ENCODE measurements at regions not wholly inside any gene's neighbourhood (a gene's known extent, or its start where the extent isn't known, plus 50 kb on each side); places are given as distances from the start of the nearest gene placed in this dataset.

- DNase-seq = no peak
These were observed 1174.7 kb upstream of the MAP3K7 start for GRCh38 chr6:91761621-91762020.

- DNase-seq = no peak
These were observed 1167.8 kb upstream of the MAP3K7 start for GRCh38 chr6:91754691-91755090.

GRCh38 chr6:91751526-91751925 is 1164.7 kb upstream of the MAP3K7 start:
- no peak for DNase-seq

GRCh38 chr6:91744566-91744965 is 1157.7 kb upstream of the MAP3K7 start:
- no peak for DNase-seq

- DNase-seq = no peak
These were observed 1156.9 kb upstream of the MAP3K7 start for GRCh38 chr6:91743756-91744155.

- DNase-seq = no peak
These were observed 1145.1 kb upstream of the MAP3K7 start for GRCh38 chr6:91731939-91732338.

GRCh38 chr6:91730710-91731109 is 1143.8 kb upstream of the MAP3K7 start:
- no peak for DNase-seq

GRCh38 chr6:91720324-91720723 is 1133.5 kb upstream of the MAP3K7 start:
- DNase-seq = no peak

- DNase-seq = no peak
These were observed 1132.5 kb upstream of the MAP3K7 start for GRCh38 chr6:91719414-91719813.

- DNase-seq = no peak
These were observed 1131.3 kb upstream of the MAP3K7 start for GRCh38 chr6:91718198-91718597.

GRCh38 chr6:91717094-91717493 is 1130.2 kb upstream of the MAP3K7 start:
- DNase-seq = no peak

- no peak for DNase-seq
These were observed 1129.5 kb upstream of the MAP3K7 start for GRCh38 chr6:91716361-91716760.

GRCh38 chr6:91715171-91715805 is 1128.4 kb upstream of the MAP3K7 start:
- DNase-seq = no peak

GRCh38 chr6:91713911-91714310 is 1127.0 kb upstream of the MAP3K7 start:
- DNase-seq = no peak

- DNase-seq = no peak
These were observed 1124.6 kb upstream of the MAP3K7 start for GRCh38 chr6:91711518-91711917.

GRCh38 chr6:91710342-91710741 is 1123.5 kb upstream of the MAP3K7 start:
- no peak for DNase-seq

GRCh38 chr6:91708534-91708933 is 1121.7 kb upstream of the MAP3K7 start:
- no peak for DNase-seq

GRCh38 chr6:91705646-91706045 is 1118.8 kb upstream of the MAP3K7 start:
- no peak for DNase-seq

- DNase-seq = no peak
These were observed 1117.7 kb upstream of the MAP3K7 start for GRCh38 chr6:91704531-91704930.

GRCh38 chr6:91697010-91697695 is 1110.3 kb upstream of the MAP3K7 start:
- no peak for DNase-seq

- DNase-seq = no peak
These were observed 1108.3 kb upstream of the MAP3K7 start for GRCh38 chr6:91695221-91695620.

GRCh38 chr6:91694016-91694654 is 1107.3 kb upstream of the MAP3K7 start:
- DNase-seq = no peak

- no peak for DNase-seq
These were observed 1104.6 kb upstream of the MAP3K7 start for GRCh38 chr6:91691449-91691848.

- no peak for DNase-seq
These were observed 1096.4 kb upstream of the MAP3K7 start for GRCh38 chr6:91683240-91683639.
